GM19455 (cell line): ENCODE measurements at regions not wholly inside any gene's neighbourhood (a gene's known extent, or its start where the extent isn't known, plus 50 kb on each side); places are given as distances from the start of the nearest gene placed in this dataset.
"Not testable (repeated sequence)": the region's sequence is repeated elsewhere in the genome, so short reads cannot be mapped to it uniquely, and the experiment has no call there.

ENCODE experiments used
- ATAC-seq: cut with Tn5 transposase; IDR thresholded peaks from one replicate; pipeline ENCODE4 v1.9.1; 2021; ENCODE audit not compliant: unreplicated experiment

- no peak for ATAC-seq
Measured at GRCh38 chr13:61664801-61665705, 249.4 kb upstream of the PCDH20 start.

- ATAC-seq, result no peak
Measured at GRCh38 chr13:61654481-61654880, 238.8 kb upstream of the PCDH20 start.

GRCh38 chr13:61648547-61648946 is 232.9 kb upstream of the PCDH20 start:
- no peak for ATAC-seq

GRCh38 chr13:61612192-61612591 is 196.5 kb upstream of the PCDH20 start:
- no peak for ATAC-seq

- ATAC-seq, result no peak
Measured at GRCh38 chr13:61608138-61608537, 192.5 kb upstream of the PCDH20 start.

- ATAC-seq, result no peak
Measured at GRCh38 chr13:61600360-61601033, 184.8 kb upstream of the PCDH20 start.

- no peak for ATAC-seq
Measured at GRCh38 chr13:61592489-61592888, 176.8 kb upstream of the PCDH20 start.

GRCh38 chr13:61575973-61576372 is 160.3 kb upstream of the PCDH20 start:
- no peak for ATAC-seq

GRCh38 chr13:61563645-61564044 is 148.0 kb upstream of the PCDH20 start:
- no peak for ATAC-seq

GRCh38 chr13:61546911-61547310 is 131.3 kb upstream of the PCDH20 start:
- no peak for ATAC-seq

- ATAC-seq, result no peak
Measured at GRCh38 chr13:61546413-61546812, 130.8 kb upstream of the PCDH20 start.

- no peak for ATAC-seq
Measured at GRCh38 chr13:61536433-61536832, 120.8 kb upstream of the PCDH20 start.

- no peak for ATAC-seq
Measured at GRCh38 chr13:61531383-61532065, 115.9 kb upstream of the PCDH20 start.

- ATAC-seq, result not testable (repeated sequence)
Measured at GRCh38 chr13:61519214-61519613, 103.6 kb upstream of the PCDH20 start.

GRCh38 chr13:61508936-61509335 is 93.3 kb upstream of the PCDH20 start:
- no peak for ATAC-seq

- no peak for ATAC-seq
Measured at GRCh38 chr13:61500176-61500575, 84.5 kb upstream of the PCDH20 start.

GRCh38 chr13:61495648-61496047 is 80.0 kb upstream of the PCDH20 start:
- no peak for ATAC-seq

GRCh38 chr13:61493556-61493955 is 77.9 kb upstream of the PCDH20 start:
- ATAC-seq, result not testable (repeated sequence)

- no peak for ATAC-seq
Measured at GRCh38 chr13:61486496-61486895, 70.8 kb upstream of the PCDH20 start.

- ATAC-seq, result no peak
Measured at GRCh38 chr13:61485128-61485765, 69.6 kb upstream of the PCDH20 start.

GRCh38 chr13:61477619-61478018 is 62.0 kb upstream of the PCDH20 start:
- no peak for ATAC-seq
